K562 (cell line): ENCODE measurements at regions not wholly inside any gene's neighbourhood (a gene's known extent, or its start where the extent isn't known, plus 50 kb on each side); places are given as distances from the start of the nearest gene placed in this dataset.
A peak's percentile ranks its signal among the peaks of the same experiment; 100 is the strongest.
"Not testable (repeated sequence)": the region's sequence is repeated elsewhere in the genome, so short reads cannot be mapped to it uniquely, and the experiment has no call there.

Source experiments
- ATAC-seq: fragments of 200-7000 bp; cut with Tn5 transposase; 3 replicates; pipeline ENCODE4 v1.9.1; 2020; ENCODE audit warnings: moderate library complexity
- BruUV-seq: library from RNA; stranded (reverse); fragments of 400-500 nt; replicated peaks from 2 replicates; lab custom pipeline; 2021; lab: Mats Ljungman, UMichigan
- CTCF ChIA-PET: fragments of 300-600 bp; formaldehyde crosslinking; extraction: SDS; loops from one replicate; lab custom pipeline; 2021; ENCODE audit warnings: low intra/inter-chr PET ratio; lab: Yijun Ruan, JAX
- POLR2A ChIA-PET: fragments of 300-600, 350-650 bp; sonication (Branson Sonifier 250); formaldehyde crosslinking; extraction: SDS; loops from one replicate; lab custom pipeline; 2021; ENCODE audit warnings: antibody characterized with exemption, inconsistent platforms; lab: Yijun Ruan, JAX
- DNase-seq, 4 experiments: peaks; one replicate each; pipeline versions ENCODE4 v3.0.0 to v3.0.0-alpha.2; 2011 to 2018; ENCODE audit warnings: low spot score in 3 of 4, mixed read lengths in 3 of 4; ENCODE audit errors: extremely low read depth in 1 of 4
- FAIRE-seq: peaks from 2 replicates; lab custom pipeline; 2011; peaks lifted over from hg19 to GRCh38; lab: Jason Lieb, UNC
- H2AFZ ChIP-seq: 2 replicates; pipeline ENCODE4 v1.6.0; 2011; ENCODE audit warnings: low read depth, low read length, control low read depth, inconsistent platforms
- H3K27ac ChIP-seq: fragments of 200-600 bp; 3 replicates; pipeline ENCODE4 v1.8.0; 2011; ENCODE audit warnings: low read depth, mild to moderate bottlenecking, control low read depth, inconsistent platforms, low read length, moderate library complexity, mixed read lengths; ENCODE audit errors: extremely low read depth
- H3K27me3 ChIP-seq, 2 experiments: fragments of 300-600 bp in 1 of 2; 2 replicates in 1 of 2; 3 replicates in 1 of 2; pipeline versions ENCODE4 v1.6.0 to v1.8.0; 2011; ENCODE audit warnings: inconsistent platforms in 2 of 2, low read length in 2 of 2, mild to moderate bottlenecking in 1 of 2, mixed read lengths in 1 of 2, moderate library complexity in 1 of 2; ENCODE audit not compliant: control insufficient read depth in 2 of 2, insufficient read depth in 2 of 2
- H3K36me3 ChIP-seq: fragments of 300-600 bp; 3 replicates; pipeline ENCODE4 v1.8.0; 2011; ENCODE audit warnings: mild to moderate bottlenecking, low read length, inconsistent platforms; ENCODE audit not compliant: control insufficient read depth, insufficient read depth
- H3K4me1 ChIP-seq, 2 experiments: fragments of 200-600 bp in 1 of 2; replicated peaks in 1 of 2; 2 replicates in 1 of 2; 3 replicates in 1 of 2; pipeline versions ENCODE4 v1.5.1 to v1.8.0; 2011; ENCODE audit warnings: inconsistent platforms in 2 of 2, low read length in 2 of 2, mild to moderate bottlenecking in 1 of 2, mixed read lengths in 1 of 2, moderate library complexity in 1 of 2; ENCODE audit not compliant: control insufficient read depth in 2 of 2, insufficient read depth in 2 of 2
- H3K4me2 ChIP-seq: 2 replicates; pipeline ENCODE4 v1.6.1; 2011; ENCODE audit warnings: low read length, control low read depth, inconsistent platforms, mixed read lengths; ENCODE audit not compliant: insufficient read depth
- H3K4me3 ChIP-seq: fragments of 200-600 bp; sonication (generic), shearing (Covaris generic); 2 replicates; pipeline ENCODE4 v1.5.1; 2016; ENCODE audit warnings: control low read depth, inconsistent platforms
- H3K79me2 ChIP-seq: fragments of 200-600 bp; 3 replicates; pipeline ENCODE4 v1.8.0; 2011; ENCODE audit warnings: low read length, inconsistent platforms; ENCODE audit not compliant: control insufficient read depth, insufficient read depth
- H3K9ac ChIP-seq, 2 experiments: 2 replicates each; pipeline versions ENCODE4 v1.6.0 to v1.6.1; 2011; ENCODE audit warnings: low read depth in 2 of 2, low read length in 2 of 2, control low read depth in 1 of 2, inconsistent platforms in 1 of 2, mild to moderate bottlenecking in 1 of 2, mixed read lengths in 1 of 2; ENCODE audit not compliant: insufficient read depth in 1 of 2
- H3K9me1 ChIP-seq: one replicate; pipeline ENCODE4 v1.6.0; 2011; ENCODE audit warnings: inconsistent platforms, mild to moderate bottlenecking, low read length, moderate library complexity; ENCODE audit not compliant: control insufficient read depth, insufficient read depth
- H3K9me3 ChIP-seq: replicated peaks from 2 replicates; pipeline ENCODE4 v1.5.1; 2011; ENCODE audit warnings: low read depth, low read length, inconsistent platforms; ENCODE audit not compliant: control insufficient read depth, insufficient read depth
- H4K20me1 ChIP-seq: replicated peaks from 2 replicates; pipeline ENCODE4 v1.6.1; 2011; ENCODE audit warnings: low read length, inconsistent platforms, mixed read lengths; ENCODE audit not compliant: control insufficient read depth, insufficient read depth
- C11orf30 ChIP-seq: fragments of 450-650 bp; IDR thresholded peaks from 2 replicates; pipeline ENCODE4 v1.6.1; 2016; ENCODE audit warnings: low read depth, mild to moderate bottlenecking
- HNRNPUL1 ChIP-seq: fragments of 200-400 bp; formaldehyde crosslinking; IDR thresholded peaks from 2 replicates; pipeline ENCODE4 v1.6.1; 2017; ENCODE audit warnings: low read length
- MAFF ChIP-seq: IDR thresholded peaks from 2 replicates; pipeline ENCODE4 v1.6.1; 2012; ENCODE audit warnings: low read length, improper control_type of control experiment
- MAFG ChIP-seq: fragments of 450-650 bp; conservative IDR thresholded peaks from 2 replicates; pipeline ENCODE4 v1.6.1; 2016; ENCODE audit warnings: missing genetic modification characterization, missing compliant biosample characterization
- NRF1 ChIP-seq, 2 experiments: fragments of 450-650 bp; IDR thresholded peaks in 1 of 2; conservative IDR thresholded peaks in 1 of 2; 2 replicates each; pipeline ENCODE4 v1.6.1; 2014; ENCODE audit warnings: mild to moderate bottlenecking in 2 of 2
- ZNF316 ChIP-seq: fragments of 450-650 bp; IDR thresholded peaks from 2 replicates; pipeline ENCODE4 v1.6.1; 2016
- ZNF561 ChIP-seq: fragments of 450-650 bp; formaldehyde crosslinking; conservative IDR thresholded peaks from 2 replicates; pipeline ENCODE4 v1.4.0; 2020; ENCODE audit warnings: mild to moderate bottlenecking, moderate library complexity
- WGBS: fragments of 100-300 bp; shearing (Covaris generic); methylation state at CpG from one replicate; pipeline ENCODE4 v1.1.6; 2016; ENCODE audit warnings: low coverage, mixed read lengths; ENCODE audit not compliant: insufficient coverage; ENCODE audit errors: missing lambda C conversion rate; 5-methylcytosine and 5-hydroxymethylcytosine counted together
- in situ Hi-C: fragments of 300-500 bp; cut with MboI; formaldehyde crosslinking; loops from 4 replicates; pipeline ENCODE4 v1.15.0; 2018; ENCODE audit warnings: inconsistent platforms, mixed read lengths
- intact Hi-C: fragments of 100-400 bp; cut with micrococcal nuclease; formaldehyde crosslinking; loops from 2 replicates; pipeline ENCODE4 v1.14.2; 2022

DNA sequence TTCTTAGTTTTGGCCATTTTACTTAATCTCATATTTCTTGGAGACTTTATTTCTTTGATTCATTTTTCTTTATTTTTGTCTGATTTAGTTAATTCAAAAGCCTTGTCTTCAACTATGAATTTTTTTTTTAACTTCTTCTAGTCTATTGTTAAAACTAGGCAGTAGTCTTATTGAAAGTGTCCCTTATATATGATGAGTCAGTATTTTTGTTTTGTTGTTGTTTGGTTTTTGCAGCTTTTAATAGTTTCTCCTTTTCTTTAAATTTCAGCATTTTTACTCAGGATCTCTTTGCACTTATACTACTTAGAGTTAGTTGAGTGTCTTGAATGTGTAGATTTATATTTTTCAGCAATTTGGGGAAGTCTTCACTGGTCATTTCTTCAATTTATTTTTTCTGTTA lies 758.5 kb upstream of the CDH8 start:
- no peaks in the 10 kb centered on the region for H3K9me1 ChIP-seq
- no peak overlapping the region for H3K4me3 ChIP-seq
- no peaks in the 10 kb centered on the region for H3K9me3 ChIP-seq
- H4K20me1 ChIP-seq, result no peaks in the 10 kb centered on the region
- H3K27ac ChIP-seq, result no peak overlapping the region
- H3K79me2 ChIP-seq, result no peaks in the 10 kb centered on the region
- no peaks in the 10 kb centered on the region for H3K36me3 ChIP-seq
- no peak overlapping the region for H2AFZ ChIP-seq
- intact Hi-C loops (no loop called here), in situ Hi-C loops (no loop called here)
- CTCF ChIA-PET, result no interaction called here
- TF ChIP-seq MAFG (tag) (peak; percentile 57), HNRNPUL1 (no peak), NRF1 (conservative IDR thresholded peaks at IDR 0.05 in 1 of 2, IDR thresholded peaks at IDR 0.05 in 1 of 2) (no peak), C11orf30 (peak; percentile 54; the same call in 1 of the 2 replicates), MAFF (0 out of 2 replicates have a peak, but pooled peaks have one; percentile 7), ZNF316 (peak; percentile 88), ZNF561 (CRISPR knock-in tag) (no peak)
- H3K4me2 ChIP-seq, result no peak overlapping the region
- H3K4me1 ChIP-seq, result no peaks in the 10 kb centered on the region
- ATAC-seq, result no peak
- no peak overlapping the region for H3K9ac ChIP-seq
- no peaks in the 10 kb centered on the region for H3K27me3 ChIP-seq
- POLR2A ChIA-PET, result no interaction called here
- no TSS peak for BruUV-seq
- no peak for FAIRE-seq
- no peak for DNase-seq

DNA sequence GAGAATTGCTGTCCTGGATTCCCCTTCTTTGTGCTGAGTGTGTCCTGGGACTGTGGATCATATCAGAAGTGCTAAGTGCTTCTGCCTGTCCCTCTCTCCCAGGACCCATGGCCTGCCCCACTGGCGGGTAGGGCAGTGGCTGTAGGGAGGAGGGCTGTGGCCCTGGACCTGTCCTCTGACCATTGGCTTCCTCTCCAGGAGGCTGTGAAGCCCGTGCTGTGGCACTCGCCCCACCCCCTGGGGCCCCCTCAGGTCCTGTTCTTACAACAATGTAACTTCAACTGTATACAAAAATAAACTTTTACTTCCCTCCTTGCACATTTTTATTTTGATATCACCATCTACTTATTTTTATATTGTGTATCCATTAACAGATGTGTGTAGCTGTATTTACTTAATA lies 743.8 kb upstream of the CDH8 start:
- H3K9ac ChIP-seq, H3K27ac ChIP-seq, H3K4me3 ChIP-seq, H3K9me1 ChIP-seq, H3K9me3 ChIP-seq, H4K20me1 ChIP-seq, intact Hi-C loops, POLR2A ChIA-PET, H3K4me1 ChIP-seq, H2AFZ ChIP-seq, H3K36me3 ChIP-seq, H3K27me3 ChIP-seq, H3K4me2 ChIP-seq, BruUV-seq, FAIRE-seq, in situ Hi-C loops, H3K79me2 ChIP-seq, CTCF ChIA-PET, DNase-seq, ATAC-seq: not testable (repeated sequence)
- WGBS, result 0% methylated on average over 3 of the region's 3 CpGs
